ENCODE measurements at regions not wholly inside any gene's neighbourhood (a gene's known extent, or its start where the extent isn't known, plus 50 kb on each side); places are given as distances from the start of the nearest gene placed in this dataset.

GRCh38 chr12:91973813-91974212, 171.8 kb downstream of the BTG1 start:
- TF ChIP-seq CTCF (IDR thresholded peaks at IDR 0.05) (no peak), POLR2AphosphoS5 (IDR thresholded peaks at IDR 0.05; ENCODE audit: low read depth, low read length) (no peak), SIN3A (IDR thresholded peaks at IDR 0.05; ENCODE audit: borderline replicate concordance, insufficient read depth, low read depth, low read length) (no peak), TCF7L2 (IDR thresholded peaks at IDR 0.05; ENCODE audit: low read depth, low read length) (no peak)
- TF ChIP-seq, protein P1, sequence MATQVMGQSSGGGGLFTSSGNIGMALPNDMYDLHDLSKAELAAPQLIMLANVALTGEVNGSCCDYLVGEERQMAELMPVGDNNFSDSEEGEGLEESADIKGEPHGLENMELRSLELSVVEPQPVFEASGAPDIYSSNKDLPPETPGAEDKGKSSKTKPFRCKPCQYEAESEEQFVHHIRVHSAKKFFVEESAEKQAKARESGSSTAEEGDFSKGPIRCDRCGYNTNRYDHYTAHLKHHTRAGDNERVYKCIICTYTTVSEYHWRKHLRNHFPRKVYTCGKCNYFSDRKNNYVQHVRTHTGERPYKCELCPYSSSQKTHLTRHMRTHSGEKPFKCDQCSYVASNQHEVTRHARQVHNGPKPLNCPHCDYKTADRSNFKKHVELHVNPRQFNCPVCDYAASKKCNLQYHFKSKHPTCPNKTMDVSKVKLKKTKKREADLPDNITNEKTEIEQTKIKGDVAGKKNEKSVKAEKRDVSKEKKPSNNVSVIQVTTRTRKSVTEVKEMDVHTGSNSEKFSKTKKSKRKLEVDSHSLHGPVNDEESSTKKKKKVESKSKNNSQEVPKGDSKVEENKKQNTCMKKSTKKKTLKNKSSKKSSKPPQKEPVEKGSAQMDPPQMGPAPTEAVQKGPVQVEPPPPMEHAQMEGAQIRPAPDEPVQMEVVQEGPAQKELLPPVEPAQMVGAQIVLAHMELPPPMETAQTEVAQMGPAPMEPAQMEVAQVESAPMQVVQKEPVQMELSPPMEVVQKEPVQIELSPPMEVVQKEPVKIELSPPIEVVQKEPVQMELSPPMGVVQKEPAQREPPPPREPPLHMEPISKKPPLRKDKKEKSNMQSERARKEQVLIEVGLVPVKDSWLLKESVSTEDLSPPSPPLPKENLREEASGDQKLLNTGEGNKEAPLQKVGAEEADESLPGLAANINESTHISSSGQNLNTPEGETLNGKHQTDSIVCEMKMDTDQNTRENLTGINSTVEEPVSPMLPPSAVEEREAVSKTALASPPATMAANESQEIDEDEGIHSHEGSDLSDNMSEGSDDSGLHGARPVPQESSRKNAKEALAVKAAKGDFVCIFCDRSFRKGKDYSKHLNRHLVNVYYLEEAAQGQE (IDR thresholded peaks at IDR 0.05; ENCODE audit: insufficient read depth in 1 of 2, low read depth in 2 of 2, low read length in 1 of 2): no peak
